ENCODE measurements at regions not wholly inside any gene's neighbourhood (a gene's known extent, or its start where the extent isn't known, plus 50 kb on each side); places are given as distances from the start of the nearest gene placed in this dataset.
"Not testable (repeated sequence)": the region's sequence is repeated elsewhere in the genome, so short reads cannot be mapped to it uniquely, and the experiment has no call there.

- H3K9me3 ChIP-seq (ENCODE audit: low read length) = no peaks in the 10 kb centered on the region
- TF ChIP-seq EZH2 (IDR thresholded peaks at IDR 0.05; ENCODE audit: borderline replicate concordance, low read length) = no peak
- TF ChIP-seq CTCF (IDR thresholded peaks at IDR 0.05; ENCODE audit: low read length) = no peak
- no peak overlapping the region for H3K27ac ChIP-seq (ENCODE audit: low read depth, low read length, poor library complexity, severe bottlenecking)
These were observed 242.2 kb downstream of the RAB11FIP2 start for GRCh38 chr10:117804470-117805011.

GRCh38 chr10:117805139-117805538, 241.6 kb downstream of the RAB11FIP2 start:
- Histone ChIP-seq H3F3A (ENCODE audit: insufficient read depth, low read length) (no peaks in the 10 kb centered on the region), H3K27me3 (ENCODE audit: insufficient read depth, low read length) (0 out of 2 replicates have a peak, but pooled peaks cover 5% of the 10 kb centered on the region), H3K9me2 (ENCODE audit: low read depth, low read length) (no peaks in the 10 kb centered on the region), H3K4me2 (ENCODE audit: low read length) (no peak overlapping the region), H4K20me1 (ENCODE audit: insufficient read depth, low read length) (no peaks in the 10 kb centered on the region), H3K4me1 (ENCODE audit: insufficient read depth, low read length, severe bottlenecking) (no peaks in the 10 kb centered on the region), H3K9ac (ENCODE audit: low read length) (no peak overlapping the region), H3K9me3 (ENCODE audit: low read length) (no peaks in the 10 kb centered on the region), H3K79me2 (ENCODE audit: insufficient read depth, low read length) (no peaks in the 10 kb centered on the region), H3K4me3 (ENCODE audit: low read depth, low read length, poor library complexity, severe bottlenecking) (no peak overlapping the region), H3K27ac (ENCODE audit: low read depth, low read length, poor library complexity, severe bottlenecking) (no peak overlapping the region), H3K36me3 (ENCODE audit: insufficient read depth, low read length) (no peaks in the 10 kb centered on the region), H2AFZ (ENCODE audit: low read length) (no peak overlapping the region)
- TF ChIP-seq CTCF (IDR thresholded peaks at IDR 0.05; ENCODE audit: low read length) = no peak
- TF ChIP-seq EZH2 (IDR thresholded peaks at IDR 0.05; ENCODE audit: borderline replicate concordance, low read length) = no peak

More at GRCh38 chr10:117804470-117805011, 242.2 kb downstream of the RAB11FIP2 start:
- Histone ChIP-seq H3K9me2 (ENCODE audit: low read depth, low read length) (no peaks in the 10 kb centered on the region), H3K9ac (ENCODE audit: low read length) (no peak overlapping the region), H3K36me3 (ENCODE audit: insufficient read depth, low read length) (no peaks in the 10 kb centered on the region), H3F3A (ENCODE audit: insufficient read depth, low read length) (no peaks in the 10 kb centered on the region), H3K4me3 (ENCODE audit: low read depth, low read length, poor library complexity, severe bottlenecking) (no peak overlapping the region), H3K27me3 (ENCODE audit: insufficient read depth, low read length) (0 out of 2 replicates have a peak, but pooled peaks cover 5% of the 10 kb centered on the region), H2AFZ (ENCODE audit: low read length) (no peak overlapping the region), H3K79me2 (ENCODE audit: insufficient read depth, low read length) (no peaks in the 10 kb centered on the region), H3K4me1 (ENCODE audit: insufficient read depth, low read length, severe bottlenecking) (no peaks in the 10 kb centered on the region), H3K4me2 (ENCODE audit: low read length) (no peak overlapping the region), H4K20me1 (ENCODE audit: insufficient read depth, low read length) (no peaks in the 10 kb centered on the region)

- H3F3A ChIP-seq (ENCODE audit: insufficient read depth, low read length) = no peaks in the 10 kb centered on the region
- no peak overlapping the region for H2AFZ ChIP-seq (ENCODE audit: low read length)
These were observed 239.3 kb downstream of the RAB11FIP2 start for GRCh38 chr10:117807441-117807840.

GRCh38 chr10:117815816-117816215, 230.9 kb downstream of the RAB11FIP2 start:
- H2AFZ ChIP-seq (ENCODE audit: low read length); H3K9me3 ChIP-seq (ENCODE audit: low read length); H3K4me1 ChIP-seq (ENCODE audit: insufficient read depth, low read length, severe bottlenecking); H3K9me2 ChIP-seq (ENCODE audit: low read depth, low read length); H3K9ac ChIP-seq (ENCODE audit: low read length); H3F3A ChIP-seq (ENCODE audit: insufficient read depth, low read length); H3K79me2 ChIP-seq (ENCODE audit: insufficient read depth, low read length); H3K4me3 ChIP-seq (ENCODE audit: low read depth, low read length, poor library complexity, severe bottlenecking); H3K36me3 ChIP-seq (ENCODE audit: insufficient read depth, low read length); H3K27ac ChIP-seq (ENCODE audit: low read depth, low read length, poor library complexity, severe bottlenecking); H4K20me1 ChIP-seq (ENCODE audit: insufficient read depth, low read length); H3K27me3 ChIP-seq (ENCODE audit: insufficient read depth, low read length); H3K4me2 ChIP-seq (ENCODE audit: low read length): not testable (repeated sequence)

More at GRCh38 chr10:117807441-117807840, 239.3 kb downstream of the RAB11FIP2 start:
- H3K27ac ChIP-seq (ENCODE audit: low read depth, low read length, poor library complexity, severe bottlenecking) = no peak overlapping the region
- no peak overlapping the region for H3K4me3 ChIP-seq (ENCODE audit: low read depth, low read length, poor library complexity, severe bottlenecking)
- H3K9me2 ChIP-seq (ENCODE audit: low read depth, low read length) = no peaks in the 10 kb centered on the region
- H3K79me2 ChIP-seq (ENCODE audit: insufficient read depth, low read length) = no peaks in the 10 kb centered on the region
- no peak overlapping the region for H3K4me2 ChIP-seq (ENCODE audit: low read length)
- no peaks in the 10 kb centered on the region for H3K27me3 ChIP-seq (ENCODE audit: insufficient read depth, low read length)
- TF ChIP-seq EZH2 (IDR thresholded peaks at IDR 0.05; ENCODE audit: borderline replicate concordance, low read length) (no peak), CTCF (IDR thresholded peaks at IDR 0.05; ENCODE audit: low read length) (no peak)
- no peaks in the 10 kb centered on the region for H3K4me1 ChIP-seq (ENCODE audit: insufficient read depth, low read length, severe bottlenecking)
- no peak overlapping the region for H3K9ac ChIP-seq (ENCODE audit: low read length)
- no peaks in the 10 kb centered on the region for H3K9me3 ChIP-seq (ENCODE audit: low read length)
- H4K20me1 ChIP-seq (ENCODE audit: insufficient read depth, low read length) = no peaks in the 10 kb centered on the region
- H3K36me3 ChIP-seq (ENCODE audit: insufficient read depth, low read length) = no peaks in the 10 kb centered on the region

Measured in OCI-LY1 (cell line).